ENCODE measurements at regions not wholly inside any gene's neighbourhood (a gene's known extent, or its start where the extent isn't known, plus 50 kb on each side); places are given as distances from the start of the nearest gene placed in this dataset.

- TF ChIP-seq POLR2A (IDR thresholded peaks at IDR 0.05) (no peak), CTCF (IDR thresholded peaks at IDR 0.05) (no peak), EP300 (IDR thresholded peaks at IDR 0.05) (no peak)
- no peaks in the 10 kb centered on the region for H3K9me3 ChIP-seq
- WGBS, 2 donors = 50 to 67% methylated on average over 1 of the region's 1 CpG
- no peaks in the 10 kb centered on the region for H3K4me1 ChIP-seq
- H3K4me3 ChIP-seq = no peak overlapping the region
- H3K27ac ChIP-seq = no peak overlapping the region
- DNase-seq (ENCODE audit: low spot score in 2 of 2) = no peak
- no peaks in the 10 kb centered on the region for H3K27me3 ChIP-seq
- no peaks in the 10 kb centered on the region for H3K36me3 ChIP-seq
Observed at GRCh38 chr4:167930166-167930565, 162.2 kb upstream of the ANXA10 start.

GRCh38 chr4:167934216-167934615 is 158.1 kb upstream of the ANXA10 start:
- no peaks in the 10 kb centered on the region for H3K36me3 ChIP-seq
- no peak for TF ChIP-seq POLR2A (IDR thresholded peaks at IDR 0.05)
- TF ChIP-seq EP300 (IDR thresholded peaks at IDR 0.05) = no peak
- TF ChIP-seq CTCF (IDR thresholded peaks at IDR 0.05) = no peak
- H3K4me1 ChIP-seq = no peaks in the 10 kb centered on the region
- no peak for DNase-seq (ENCODE audit: low spot score in 2 of 2)
- H3K27ac ChIP-seq = no peak overlapping the region
- H3K4me3 ChIP-seq = no peak overlapping the region
- no peaks in the 10 kb centered on the region for H3K27me3 ChIP-seq
- no peaks in the 10 kb centered on the region for H3K9me3 ChIP-seq
- WGBS, 2 donors = 70 to 77% methylated on average over 4 of the region's 4 CpGs

GRCh38 chr4:167939863-167940616 is 152.3 kb upstream of the ANXA10 start:
- H3K27me3 ChIP-seq = no peaks in the 10 kb centered on the region
- no peaks in the 10 kb centered on the region for H3K4me1 ChIP-seq
- no peaks in the 10 kb centered on the region for H3K9me3 ChIP-seq
- 75% methylated on average over 10 of the region's 10 CpGs for WGBS, 2 donors
- no peak overlapping the region for H3K27ac ChIP-seq
- H3K4me3 ChIP-seq = no peak overlapping the region
- DNase-seq (ENCODE audit: low spot score in 2 of 2) = no peak
- TF ChIP-seq EP300 (IDR thresholded peaks at IDR 0.05) = no peak
- no peak for TF ChIP-seq POLR2A (IDR thresholded peaks at IDR 0.05)
- no peak for TF ChIP-seq CTCF (IDR thresholded peaks at IDR 0.05)
- no peaks in the 10 kb centered on the region for H3K36me3 ChIP-seq

- Histone ChIP-seq H3K9me3 (no peaks in the 10 kb centered on the region), H3K27me3 (no peaks in the 10 kb centered on the region), H3K27ac (no peak overlapping the region), H3K36me3 (no peaks in the 10 kb centered on the region), H3K4me3 (no peak overlapping the region), H3K4me1 (no peaks in the 10 kb centered on the region)
- no peak for DNase-seq (ENCODE audit: low spot score in 2 of 2)
- WGBS, 2 donors = 53 to 57% methylated on average over 3 of the region's 3 CpGs
- TF ChIP-seq POLR2A (IDR thresholded peaks at IDR 0.05) = no peak
- TF ChIP-seq EP300 (IDR thresholded peaks at IDR 0.05) = no peak
- no peak for TF ChIP-seq CTCF (IDR thresholded peaks at IDR 0.05)
Observed at GRCh38 chr4:167943872-167944505, 148.3 kb upstream of the ANXA10 start.

GRCh38 chr4:167944721-167945120 is 147.6 kb upstream of the ANXA10 start:
- Histone ChIP-seq H3K27me3 (no peaks in the 10 kb centered on the region), H3K4me1 (no peaks in the 10 kb centered on the region), H3K9me3 (no peaks in the 10 kb centered on the region), H3K27ac (no peak overlapping the region), H3K4me3 (no peak overlapping the region), H3K36me3 (no peaks in the 10 kb centered on the region)
- TF ChIP-seq POLR2A (IDR thresholded peaks at IDR 0.05) (no peak), EP300 (IDR thresholded peaks at IDR 0.05) (no peak), CTCF (IDR thresholded peaks at IDR 0.05) (no peak)
- WGBS, 2 donors = 84 to 90% methylated on average over 2 of the region's 2 CpGs
- no peak for DNase-seq (ENCODE audit: low spot score in 2 of 2)
